ENCODE measurements at regions not wholly inside any gene's neighbourhood (a gene's known extent, or its start where the extent isn't known, plus 50 kb on each side); places are given as distances from the start of the nearest gene placed in this dataset.

- ATAC-seq: no peak
These were observed 67.4 kb upstream of the CCDC112 start for GRCh38 chr5:115363879-115364278.

GRCh38 chr5:115360046-115360685, 63.7 kb upstream of the CCDC112 start:
- TF ChIP-seq POU6F1 (CRISPR knock-in tag; IDR thresholded peaks at IDR 0.05; ENCODE audit: borderline replicate concordance, low read depth) (no peak), ISL1 (CRISPR knock-in tag; IDR thresholded peaks at IDR 0.05) (no peak), OSR1 (CRISPR knock-in tag; IDR thresholded peaks at IDR 0.05) (no peak), TCF4 (CRISPR knock-in tag; IDR thresholded peaks at IDR 0.05; ENCODE audit: borderline replicate concordance) (no peak), ESRRG (CRISPR knock-in tag; IDR thresholded peaks at IDR 0.05) (no peak), ZNF8 (CRISPR knock-in tag; IDR thresholded peaks at IDR 0.05) (no peak), ZNF565 (CRISPR knock-in tag; conservative IDR thresholded peaks at IDR 0.05; ENCODE audit: low read depth) (no peak), RARB (CRISPR knock-in tag; IDR thresholded peaks at IDR 0.05) (no peak), TOX (CRISPR knock-in tag; IDR thresholded peaks at IDR 0.05; ENCODE audit: borderline replicate concordance) (no peak)

More at GRCh38 chr5:115363879-115364278, 67.4 kb upstream of the CCDC112 start:
- TF ChIP-seq PPARA (CRISPR knock-in tag; IDR thresholded peaks at IDR 0.05; ENCODE audit: borderline replicate concordance) (no peak), TOX (CRISPR knock-in tag; IDR thresholded peaks at IDR 0.05; ENCODE audit: borderline replicate concordance) (no peak), CREB5 (CRISPR knock-in tag; IDR thresholded peaks at IDR 0.05; ENCODE audit: low read depth) (no peak), ZNF565 (CRISPR knock-in tag; conservative IDR thresholded peaks at IDR 0.05; ENCODE audit: low read depth) (no peak), ZFP3 (CRISPR knock-in tag; IDR thresholded peaks at IDR 0.05) (no peak), GLIS3 (CRISPR knock-in tag; IDR thresholded peaks at IDR 0.05) (no peak), CSDC2 (CRISPR knock-in tag; IDR thresholded peaks at IDR 0.05) (no peak), SNAI2 (CRISPR knock-in tag; IDR thresholded peaks at IDR 0.05) (no peak), ZNF70 (CRISPR knock-in tag; IDR thresholded peaks at IDR 0.05) (no peak), ZNF8 (CRISPR knock-in tag; IDR thresholded peaks at IDR 0.05) (no peak), PATZ1 (CRISPR knock-in tag; IDR thresholded peaks at IDR 0.05; ENCODE audit: borderline replicate concordance) (no peak), ESRRG (CRISPR knock-in tag; IDR thresholded peaks at IDR 0.05) (no peak), ISL1 (CRISPR knock-in tag; IDR thresholded peaks at IDR 0.05) (no peak), POU6F1 (CRISPR knock-in tag; IDR thresholded peaks at IDR 0.05; ENCODE audit: borderline replicate concordance, low read depth) (no peak)

GRCh38 chr5:115355767-115356381, 59.4 kb upstream of the CCDC112 start:
- ATAC-seq: no peak
- TF ChIP-seq ZC3H10 (CRISPR knock-in tag; IDR thresholded peaks at IDR 0.05) (no peak), TCF4 (CRISPR knock-in tag; IDR thresholded peaks at IDR 0.05; ENCODE audit: borderline replicate concordance) (no peak), ZNF8 (CRISPR knock-in tag; IDR thresholded peaks at IDR 0.05) (no peak), CREB5 (CRISPR knock-in tag; IDR thresholded peaks at IDR 0.05; ENCODE audit: low read depth) (no peak), POU6F1 (CRISPR knock-in tag; IDR thresholded peaks at IDR 0.05; ENCODE audit: borderline replicate concordance, low read depth) (no peak), OSR1 (CRISPR knock-in tag; IDR thresholded peaks at IDR 0.05) (no peak), SNAI2 (CRISPR knock-in tag; IDR thresholded peaks at IDR 0.05) (no peak), ZNF70 (CRISPR knock-in tag; IDR thresholded peaks at IDR 0.05) (no peak), RARB (CRISPR knock-in tag; IDR thresholded peaks at IDR 0.05) (no peak), ESRRG (CRISPR knock-in tag; IDR thresholded peaks at IDR 0.05) (no peak)

More at GRCh38 chr5:115360046-115360685, 63.7 kb upstream of the CCDC112 start:
- no peak for ATAC-seq
